ENCODE measurements at regions not wholly inside any gene's neighbourhood (a gene's known extent, or its start where the extent isn't known, plus 50 kb on each side); places are given as distances from the start of the nearest gene placed in this dataset.

DNA sequence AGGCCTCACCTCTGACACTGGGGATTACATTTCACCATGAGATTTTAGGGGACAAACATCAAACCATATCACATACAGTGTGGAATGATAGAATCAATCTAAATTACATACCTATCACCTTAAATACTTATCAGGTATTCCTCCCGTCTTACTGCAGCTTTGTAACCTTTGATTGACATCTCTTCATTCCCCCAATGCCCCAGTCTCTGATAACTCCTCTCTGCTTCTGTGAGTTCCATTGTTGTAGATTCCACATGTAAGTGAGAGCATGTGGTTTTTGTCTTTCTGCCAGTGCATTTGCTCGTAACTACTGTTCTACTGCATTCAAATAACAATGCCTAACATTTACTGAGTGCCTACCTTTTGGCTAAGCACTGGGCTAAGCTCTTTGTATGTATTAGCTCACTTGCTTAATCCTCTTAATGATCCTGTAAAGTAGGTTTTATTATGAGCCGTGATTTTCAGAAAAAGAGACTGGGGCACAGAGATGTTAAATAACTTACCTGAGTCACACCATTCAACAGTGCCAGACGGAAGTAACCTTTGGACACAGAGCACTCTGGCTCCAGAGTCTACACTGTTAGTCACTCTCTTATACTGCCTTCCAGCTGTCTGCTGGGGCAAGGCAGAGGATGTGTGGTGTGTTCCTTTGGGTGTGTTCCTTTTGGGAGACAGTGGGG, 63.7 kb upstream of the ESX1 start:
- DNase-seq, result no peak
- H3K27ac ChIP-seq, result no peak overlapping the region

DNA sequence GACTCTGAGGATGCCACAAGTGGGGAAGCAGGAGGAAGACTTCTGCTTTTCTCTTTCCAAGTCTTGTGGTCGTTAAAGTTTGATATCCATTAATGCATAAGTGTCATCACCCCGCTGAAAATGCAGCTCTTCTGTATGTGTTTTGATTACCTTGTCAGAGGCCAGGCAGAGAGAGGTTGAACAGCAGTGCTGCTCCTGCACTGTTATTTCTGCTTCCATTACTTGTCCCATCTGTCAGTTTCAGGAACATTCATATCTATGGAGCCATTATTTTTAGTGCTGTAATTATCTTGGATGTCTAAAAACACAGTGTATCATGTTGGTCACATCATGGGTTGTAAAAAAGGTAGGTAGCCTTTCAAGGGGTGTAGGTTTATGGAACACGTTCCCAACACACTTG, 62.0 kb upstream of the ESX1 start:
- intact Hi-C loops (cut with DNase I; ENCODE audit: low total_unique reads), result no loop called here

More for the DNA sequence above, 63.7 kb upstream of the ESX1 start:
- Histone ChIP-seq H3K4me3 (no peak overlapping the region), H3K36me3 (no peaks in the 10 kb centered on the region), H3K4me1 (no peaks in the 10 kb centered on the region), H3K27me3 (no peaks in the 10 kb centered on the region), H3K9me3 (no peaks in the 10 kb centered on the region)
- TF ChIP-seq, protein P1, sequence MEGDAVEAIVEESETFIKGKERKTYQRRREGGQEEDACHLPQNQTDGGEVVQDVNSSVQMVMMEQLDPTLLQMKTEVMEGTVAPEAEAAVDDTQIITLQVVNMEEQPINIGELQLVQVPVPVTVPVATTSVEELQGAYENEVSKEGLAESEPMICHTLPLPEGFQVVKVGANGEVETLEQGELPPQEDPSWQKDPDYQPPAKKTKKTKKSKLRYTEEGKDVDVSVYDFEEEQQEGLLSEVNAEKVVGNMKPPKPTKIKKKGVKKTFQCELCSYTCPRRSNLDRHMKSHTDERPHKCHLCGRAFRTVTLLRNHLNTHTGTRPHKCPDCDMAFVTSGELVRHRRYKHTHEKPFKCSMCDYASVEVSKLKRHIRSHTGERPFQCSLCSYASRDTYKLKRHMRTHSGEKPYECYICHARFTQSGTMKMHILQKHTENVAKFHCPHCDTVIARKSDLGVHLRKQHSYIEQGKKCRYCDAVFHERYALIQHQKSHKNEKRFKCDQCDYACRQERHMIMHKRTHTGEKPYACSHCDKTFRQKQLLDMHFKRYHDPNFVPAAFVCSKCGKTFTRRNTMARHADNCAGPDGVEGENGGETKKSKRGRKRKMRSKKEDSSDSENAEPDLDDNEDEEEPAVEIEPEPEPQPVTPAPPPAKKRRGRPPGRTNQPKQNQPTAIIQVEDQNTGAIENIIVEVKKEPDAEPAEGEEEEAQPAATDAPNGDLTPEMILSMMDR (IDR thresholded peaks at IDR 0.05), result no peak
- intact Hi-C loops (cut with DNase I; ENCODE audit: low total_unique reads), result no loop called here

DNA sequence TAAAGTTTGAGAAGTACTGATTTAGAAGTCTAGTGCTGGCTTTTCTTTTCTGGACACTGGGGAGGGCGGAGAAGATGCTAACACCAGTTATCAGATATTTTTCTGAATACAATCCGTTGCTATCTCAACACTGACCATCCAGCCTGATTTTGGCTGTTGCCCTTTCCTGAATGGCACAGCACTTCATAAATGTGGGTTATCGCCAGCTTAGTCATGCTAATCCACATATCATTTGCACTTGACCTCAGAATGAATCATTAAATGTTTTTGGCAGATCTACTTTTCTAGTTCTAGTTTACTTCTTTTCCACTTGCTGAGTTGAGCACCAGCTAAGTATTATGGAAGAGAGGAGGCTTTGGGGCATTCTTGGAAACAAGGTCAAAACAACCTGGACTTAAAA, 60.8 kb upstream of the ESX1 start:
- Histone ChIP-seq H3K4me3 (no peak overlapping the region), H3K27me3 (no peaks in the 10 kb centered on the region), H3K4me1 (no peaks in the 10 kb centered on the region), H3K36me3 (no peaks in the 10 kb centered on the region), H3K9me3 (no peaks in the 10 kb centered on the region), H3K27ac (no peak overlapping the region)
- intact Hi-C loops (cut with DNase I; ENCODE audit: low total_unique reads), result no loop called here
- DNase-seq, result no peak
- TF ChIP-seq, protein P1 (IDR thresholded peaks at IDR 0.05), result no peak

More for the DNA sequence above, 62.0 kb upstream of the ESX1 start:
- DNase-seq, result no peak
- no peaks in the 10 kb centered on the region for H3K9me3 ChIP-seq
- no peaks in the 10 kb centered on the region for H3K4me1 ChIP-seq
- TF ChIP-seq, protein P1 (IDR thresholded peaks at IDR 0.05), result no peak
- no peaks in the 10 kb centered on the region for H3K36me3 ChIP-seq
- no peak overlapping the region for H3K4me3 ChIP-seq
- H3K27me3 ChIP-seq, result no peaks in the 10 kb centered on the region
- H3K27ac ChIP-seq, result no peak overlapping the region

DNA sequence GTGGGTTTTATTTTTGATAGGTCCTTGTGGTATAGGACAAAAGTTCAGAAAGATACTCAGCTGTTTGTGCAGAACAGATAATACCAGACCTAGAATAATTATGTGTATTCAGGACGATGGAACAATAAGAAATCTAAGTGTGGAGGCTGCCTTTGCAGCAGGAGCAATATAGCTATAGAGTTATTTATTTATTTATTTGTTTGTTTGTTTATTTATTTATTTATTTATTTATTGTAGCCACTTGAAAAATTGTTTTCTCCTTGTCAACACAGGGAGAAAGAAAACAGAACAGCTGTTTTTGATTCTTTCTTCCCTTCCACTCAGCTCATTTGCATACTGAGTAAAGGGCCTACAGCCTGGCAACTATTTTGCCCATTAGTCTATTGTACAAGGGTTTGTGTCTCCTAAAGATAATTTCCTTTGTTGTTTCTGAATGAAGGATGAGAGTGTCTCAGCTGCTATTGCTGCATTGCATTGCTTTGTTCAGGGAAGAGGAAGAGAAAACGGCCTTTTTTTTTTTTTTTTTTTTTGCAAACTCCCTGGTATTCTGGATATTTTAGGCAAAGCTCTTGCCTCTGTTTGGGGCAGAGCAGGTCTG, 56.0 kb upstream of the ESX1 start:
- no peak overlapping the region for H3K27ac ChIP-seq
- no peaks in the 10 kb centered on the region for H3K36me3 ChIP-seq
- H3K27me3 ChIP-seq, result no peaks in the 10 kb centered on the region
- no peaks in the 10 kb centered on the region for H3K4me1 ChIP-seq
- TF ChIP-seq, protein P1 (IDR thresholded peaks at IDR 0.05), result no peak
- no peaks in the 10 kb centered on the region for H3K9me3 ChIP-seq
- H3K4me3 ChIP-seq, result no peak overlapping the region
- intact Hi-C loops (cut with DNase I; ENCODE audit: low total_unique reads), result no loop called here
- no peak for DNase-seq

DNA sequence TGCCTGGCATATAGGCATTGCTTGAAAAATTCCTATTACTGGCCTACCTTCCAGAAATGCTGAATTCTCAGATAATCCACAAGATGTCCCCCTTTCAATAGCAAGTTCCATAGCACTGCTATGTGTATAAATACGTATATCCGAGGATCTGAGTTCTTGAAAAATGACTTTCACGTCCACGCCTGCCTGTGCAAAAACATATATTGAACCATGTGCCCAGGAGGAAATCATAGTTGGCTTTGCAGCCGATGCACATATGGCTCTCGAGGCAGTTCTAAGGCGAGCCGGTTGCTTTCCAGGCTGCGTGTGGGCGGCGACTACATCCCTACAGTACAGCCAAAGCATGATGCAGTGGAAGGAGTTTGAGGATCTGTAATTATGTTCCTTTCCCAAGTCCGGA, 55.4 kb upstream of the ESX1 start:
- Histone ChIP-seq H3K4me3 (no peak overlapping the region), H3K27me3 (no peaks in the 10 kb centered on the region), H3K4me1 (no peaks in the 10 kb centered on the region), H3K9me3 (no peaks in the 10 kb centered on the region), H3K27ac (no peak overlapping the region), H3K36me3 (no peaks in the 10 kb centered on the region)
- TF ChIP-seq, protein P1 (IDR thresholded peaks at IDR 0.05), result no peak
- no peak for DNase-seq
- intact Hi-C loops (cut with DNase I; ENCODE audit: low total_unique reads), result no loop called here

Measured in tibial artery (tissue), 4 donors.